CD4-positive, alpha-beta T cell treated with Interleukin-15 for 1 hour (primary cell): ENCODE measurements at regions not wholly inside any gene's neighbourhood (a gene's known extent, or its start where the extent isn't known, plus 50 kb on each side); places are given as distances from the start of the nearest gene placed in this dataset.

Experiments used
- DNase-seq: peaks from one replicate; pipeline ENCODE4 v3.0.0-alpha.2; 2020

DNA sequence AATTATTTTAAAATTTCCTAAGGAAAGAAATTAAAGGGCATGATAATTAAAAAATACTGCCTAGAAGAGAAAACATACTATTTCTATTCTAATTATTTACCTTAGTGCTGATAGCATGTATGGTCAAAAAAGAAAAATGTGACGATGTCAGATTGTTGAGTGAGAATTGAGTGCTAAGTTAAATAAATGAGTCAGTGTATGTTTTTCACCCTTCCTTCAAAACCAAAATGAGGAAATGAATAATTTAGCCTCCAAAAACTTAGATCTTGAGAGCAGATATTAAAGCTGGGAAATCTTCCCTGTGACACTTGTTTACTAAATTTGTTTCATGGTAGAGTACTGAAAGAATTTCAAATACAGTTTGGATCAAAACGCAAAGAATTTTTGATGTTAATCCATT, 58.6 kb upstream of the NYAP2 start:
- no peak for DNase-seq

DNA sequence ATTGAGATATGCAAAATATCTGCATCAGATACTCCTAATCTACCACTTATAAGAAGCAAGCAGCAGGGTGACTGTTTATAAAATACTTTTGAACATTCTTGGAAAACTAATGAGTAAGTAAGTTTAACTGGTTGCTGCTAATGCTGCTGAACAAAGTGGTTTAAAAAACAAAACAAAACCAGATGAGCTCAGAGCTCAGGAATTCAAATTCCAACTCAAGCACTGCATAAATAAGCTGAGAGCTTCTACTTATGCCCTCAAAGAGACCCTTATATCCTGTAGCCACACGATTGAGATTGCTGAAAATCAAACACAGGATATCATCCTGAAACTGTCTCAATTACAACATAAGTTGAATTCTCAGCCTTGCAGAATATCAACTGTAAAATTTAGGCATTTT, 62.3 kb upstream of the NYAP2 start:
- DNase-seq, result no peak

DNA sequence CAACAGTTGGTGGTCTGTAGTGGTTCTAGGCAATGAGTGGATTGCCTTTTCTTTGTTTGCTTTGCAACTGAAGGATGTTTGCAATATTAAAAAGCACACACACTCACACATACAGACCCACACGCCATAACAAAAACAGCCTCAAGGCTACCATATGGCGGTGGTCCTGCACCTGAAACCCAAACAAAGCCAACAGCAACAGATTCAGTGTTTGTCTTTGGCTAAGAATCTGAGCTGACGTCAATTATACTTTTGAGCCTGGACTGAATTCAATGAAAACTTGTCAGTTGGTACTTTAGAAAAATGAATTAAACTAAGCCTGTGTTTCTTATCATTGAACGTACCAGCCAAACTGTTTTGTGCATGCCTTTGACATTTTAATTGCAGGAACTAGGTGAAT, 65.0 kb upstream of the NYAP2 start:
- DNase-seq, result no peak

DNA sequence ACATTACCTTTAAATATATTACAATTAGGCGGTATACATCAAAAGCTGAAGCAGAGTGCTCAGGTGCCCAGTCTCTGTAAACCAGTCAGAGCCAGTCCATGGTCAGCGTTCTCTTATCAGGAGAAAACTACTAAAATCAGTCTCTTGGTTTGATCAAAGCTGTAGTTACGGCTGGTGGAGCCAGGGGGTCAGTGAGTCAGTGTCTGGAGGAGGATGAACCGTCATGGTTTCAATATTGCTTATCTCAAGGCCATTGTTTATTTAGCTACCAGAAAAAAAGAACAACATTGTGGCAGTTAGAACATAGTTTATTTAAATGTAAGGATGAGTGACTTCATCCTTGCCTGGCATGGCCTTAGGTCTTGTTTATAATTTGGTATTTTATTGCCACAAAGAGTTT, 71.3 kb upstream of the NYAP2 start:
- DNase-seq, result no peak

DNA sequence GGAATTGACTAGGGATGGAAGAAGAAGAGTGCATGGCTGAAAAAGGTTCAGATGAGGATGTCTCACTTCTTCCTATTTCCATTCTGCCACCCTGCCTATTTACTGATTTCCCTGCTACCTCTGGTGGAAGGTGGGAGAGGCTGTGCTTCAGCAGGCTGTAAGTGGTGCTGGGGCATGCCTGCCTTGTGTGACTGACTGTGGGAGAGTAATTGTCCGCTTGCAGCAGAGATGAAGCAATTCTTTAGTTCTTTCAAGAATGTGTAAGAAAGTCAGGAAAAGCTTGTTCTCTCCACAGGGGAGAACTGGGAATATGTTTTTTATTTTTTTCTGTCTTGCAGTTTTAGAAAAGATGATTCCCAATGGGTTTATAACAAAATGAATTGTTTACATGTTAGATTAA, 72.5 kb upstream of the NYAP2 start:
- DNase-seq, result no peak

DNA sequence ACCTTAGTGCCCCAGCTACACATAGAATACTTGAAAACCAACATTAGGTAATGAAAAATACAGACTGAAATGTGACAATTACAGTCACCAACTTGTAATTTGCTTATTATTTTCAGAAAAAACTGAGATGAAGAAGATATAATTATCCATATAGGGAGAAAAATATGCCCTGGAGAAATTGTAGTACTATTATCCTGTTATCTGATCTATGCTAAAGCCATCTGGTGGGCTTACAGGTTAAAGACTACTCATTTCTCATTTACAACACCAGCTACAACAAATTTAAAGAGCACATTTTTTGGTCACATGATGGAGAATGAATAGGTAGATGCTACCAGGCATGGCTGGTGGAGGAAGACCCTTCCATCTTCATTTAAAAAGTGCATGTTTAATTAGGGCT, 79.6 kb upstream of the NYAP2 start:
- DNase-seq, result no peak

DNA sequence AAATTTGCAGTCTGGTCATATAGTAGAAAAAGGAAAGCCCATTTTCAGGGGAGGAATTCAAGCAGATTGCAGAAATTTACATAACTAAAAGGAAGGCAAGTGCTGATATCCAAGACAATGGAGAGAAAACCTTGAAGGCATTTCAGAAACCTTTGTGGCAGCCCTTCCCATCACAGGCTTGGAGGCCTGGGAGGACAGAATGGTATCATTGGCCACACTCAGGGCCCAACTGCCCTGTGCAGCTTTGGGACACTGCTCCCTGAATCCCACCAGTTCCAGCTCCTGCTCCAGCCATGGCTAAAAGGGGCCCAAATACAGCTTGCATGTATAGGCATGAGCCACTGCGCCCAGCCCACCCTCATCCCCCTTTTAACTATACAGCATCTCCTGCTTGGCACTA, 81.1 kb upstream of the NYAP2 start:
- DNase-seq, result no peak

DNA sequence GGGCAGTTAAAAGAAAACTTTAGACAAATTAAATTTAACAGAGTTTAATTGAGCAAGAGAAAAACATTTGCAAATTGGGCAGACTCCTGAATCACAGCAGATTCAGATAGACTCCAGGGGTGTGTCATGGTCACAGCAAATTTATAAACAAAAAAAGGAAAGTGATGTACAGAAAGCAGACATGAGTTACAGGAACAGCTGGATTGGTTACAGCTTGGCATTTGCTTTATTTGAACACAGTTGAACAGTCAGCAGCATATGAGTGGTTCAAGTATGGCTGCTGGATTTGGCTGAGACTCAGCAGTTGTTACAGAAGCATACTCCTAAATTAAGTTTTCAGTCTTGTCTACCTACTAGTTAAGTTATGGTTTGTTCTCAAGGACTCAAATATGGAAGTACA, 82.3 kb upstream of the NYAP2 start:
- no peak for DNase-seq

DNA sequence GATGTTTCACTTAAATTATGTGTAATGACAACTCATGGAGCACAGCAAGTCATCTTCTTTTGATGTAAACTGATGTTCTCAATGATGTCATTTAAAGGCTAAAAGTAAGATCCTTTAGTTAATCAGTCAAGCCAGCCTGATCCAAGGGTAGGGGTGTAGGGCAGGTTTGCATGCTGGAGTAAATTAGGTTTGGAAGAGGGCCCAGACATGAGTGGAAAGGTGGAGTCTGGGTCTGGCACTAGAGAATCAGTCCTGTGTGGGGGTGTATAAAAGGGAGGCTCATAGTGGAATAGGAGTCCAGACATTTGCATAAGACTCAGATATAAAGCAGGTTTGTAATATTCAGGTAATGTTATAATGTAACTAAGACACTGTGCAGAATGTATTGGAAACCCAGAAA, 88.8 kb upstream of the NYAP2 start:
- no peak for DNase-seq

DNA sequence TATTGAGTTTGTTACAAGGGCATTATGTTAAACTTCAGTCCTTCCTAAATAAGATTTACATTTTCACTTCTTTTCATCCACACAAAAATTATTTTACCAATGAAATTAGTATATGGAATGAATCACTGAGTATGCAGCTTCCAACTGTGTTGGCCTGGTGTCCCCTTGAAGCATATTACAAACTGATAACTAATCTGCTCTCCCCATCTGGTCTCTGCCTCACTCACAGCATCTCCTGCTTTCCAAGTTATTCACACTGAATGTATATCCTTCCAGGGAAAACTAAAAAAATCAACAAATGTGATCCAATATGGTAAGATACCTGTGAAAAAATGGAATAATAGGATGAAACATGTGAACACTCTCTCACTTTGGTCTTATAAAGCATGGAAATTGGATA, 90.0 kb upstream of the NYAP2 start:
- DNase-seq, result no peak

DNA sequence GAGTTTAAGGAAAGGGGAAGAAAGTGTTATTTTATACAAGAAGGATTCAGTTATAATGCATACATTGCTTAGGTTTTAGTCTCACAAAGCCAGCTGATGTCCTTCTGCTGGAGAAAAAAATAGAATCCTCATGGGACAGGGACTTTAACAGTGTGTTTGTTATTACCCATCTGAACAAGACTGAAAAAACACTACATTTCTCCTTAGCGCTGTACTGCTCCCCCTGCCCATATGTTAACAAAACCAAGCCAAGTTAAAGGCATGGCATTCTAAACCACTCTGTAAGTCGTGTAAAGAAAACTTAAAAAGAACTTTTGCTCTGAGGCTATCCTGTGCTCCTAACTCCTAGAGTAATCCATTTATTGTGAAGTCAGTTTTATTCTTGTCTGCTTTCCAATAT, 102.6 kb upstream of the NYAP2 start:
- DNase-seq, result no peak

DNA sequence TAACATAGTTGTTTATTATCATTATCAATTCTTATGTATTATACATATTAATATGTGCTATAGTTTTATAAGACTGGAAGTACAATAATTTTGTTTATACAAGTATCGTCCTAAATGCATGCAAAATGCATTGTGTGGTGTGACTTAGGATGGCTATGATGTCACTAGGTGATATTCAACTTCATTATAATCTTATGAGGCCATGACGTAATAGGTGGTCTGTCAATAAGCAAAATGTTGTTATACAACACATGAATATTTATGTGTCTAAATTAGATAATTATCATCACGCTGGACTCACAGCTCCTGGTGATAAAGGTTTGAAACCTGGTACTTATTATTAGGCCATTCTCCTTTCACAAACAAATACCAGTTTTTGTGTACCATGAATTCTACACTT, 104.4 kb upstream of the NYAP2 start:
- no peak for DNase-seq

DNA sequence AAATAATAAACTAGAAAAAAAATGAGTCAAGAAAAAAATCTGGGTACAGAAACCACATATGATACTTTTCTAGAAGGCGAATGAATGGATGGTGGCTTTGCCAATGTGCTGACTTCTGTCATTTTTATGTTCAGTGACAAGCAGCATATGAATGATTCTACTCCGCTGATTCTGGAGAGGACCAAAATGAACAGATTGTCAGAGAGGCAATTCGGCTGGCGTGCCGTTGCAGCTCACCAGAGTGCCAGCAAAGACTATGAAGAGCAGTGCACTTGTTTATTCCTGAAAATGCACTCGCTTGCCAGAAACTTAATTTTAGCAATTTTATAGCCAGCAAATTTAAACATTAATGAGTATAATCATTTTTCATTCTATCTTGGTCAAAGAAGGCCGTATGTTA, 105.9 kb upstream of the NYAP2 start:
- no peak for DNase-seq

DNA sequence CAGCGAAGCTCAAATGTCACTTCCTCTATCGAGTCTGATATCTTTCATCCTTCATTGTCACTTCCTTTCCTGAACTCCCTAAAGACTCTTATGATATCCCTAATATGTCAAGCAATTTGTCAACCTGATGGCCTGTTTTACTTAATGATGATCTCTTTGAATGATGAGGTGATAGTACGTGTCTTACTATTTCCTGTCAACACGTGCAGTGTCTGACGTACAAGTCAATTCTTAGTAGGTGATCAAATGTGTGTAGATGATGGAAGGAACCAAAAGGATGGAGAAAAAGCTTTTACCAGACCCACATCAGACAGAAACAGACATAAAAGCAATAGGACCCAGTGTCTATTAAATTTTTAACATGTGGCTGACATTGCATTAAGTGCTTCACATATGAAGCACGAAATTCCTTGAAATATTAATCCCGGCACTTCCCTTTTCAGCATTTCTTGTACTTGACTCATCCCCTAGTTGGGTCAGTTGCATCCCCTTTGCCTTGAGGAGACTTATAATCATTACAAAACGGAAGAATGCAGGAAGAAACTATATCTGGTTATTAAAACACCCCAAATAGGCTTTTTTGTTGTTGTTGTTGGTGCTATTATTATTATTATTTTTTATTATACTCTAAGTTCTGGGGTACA, 108.6 kb upstream of the NYAP2 start:
- DNase-seq, result no peak

DNA sequence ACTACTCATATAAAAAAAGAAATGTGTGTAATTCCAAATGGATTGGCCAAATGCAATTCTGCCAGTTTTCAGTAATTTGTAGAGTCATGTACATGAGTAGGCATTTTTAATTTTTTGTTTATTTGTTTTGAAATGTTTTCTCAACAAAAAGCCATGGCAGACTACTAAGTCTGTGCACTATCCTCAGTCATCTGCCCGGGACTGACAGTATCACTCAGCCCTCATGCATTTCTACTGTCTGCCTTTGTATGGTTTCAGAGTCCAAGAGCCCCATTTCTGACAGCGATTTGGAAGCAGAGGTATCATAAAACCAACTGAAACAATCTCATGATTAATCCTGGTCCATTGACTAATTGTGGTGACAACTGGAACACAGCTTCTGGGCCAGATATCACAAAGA, 109.9 kb upstream of the NYAP2 start:
- DNase-seq, result no peak

DNA sequence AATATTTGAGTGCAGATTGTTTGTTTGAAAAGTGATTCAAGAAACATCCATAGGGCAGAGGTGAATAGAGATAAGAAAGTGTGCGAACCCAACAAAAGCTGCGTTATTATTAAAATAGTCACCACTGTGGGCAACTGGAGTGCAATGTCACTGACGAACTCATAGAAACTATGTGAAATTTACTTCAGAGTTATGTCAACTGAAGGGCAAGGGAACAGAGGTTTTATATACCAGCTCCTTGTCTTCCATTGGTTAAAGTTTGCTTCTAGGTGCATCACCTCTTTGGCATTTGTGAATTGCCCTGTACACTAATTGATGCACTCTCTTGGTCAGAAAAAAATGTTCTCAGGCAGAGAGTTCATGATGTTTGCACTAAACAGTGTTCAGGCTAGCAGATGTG, 110.5 kb upstream of the NYAP2 start:
- no peak for DNase-seq

DNA sequence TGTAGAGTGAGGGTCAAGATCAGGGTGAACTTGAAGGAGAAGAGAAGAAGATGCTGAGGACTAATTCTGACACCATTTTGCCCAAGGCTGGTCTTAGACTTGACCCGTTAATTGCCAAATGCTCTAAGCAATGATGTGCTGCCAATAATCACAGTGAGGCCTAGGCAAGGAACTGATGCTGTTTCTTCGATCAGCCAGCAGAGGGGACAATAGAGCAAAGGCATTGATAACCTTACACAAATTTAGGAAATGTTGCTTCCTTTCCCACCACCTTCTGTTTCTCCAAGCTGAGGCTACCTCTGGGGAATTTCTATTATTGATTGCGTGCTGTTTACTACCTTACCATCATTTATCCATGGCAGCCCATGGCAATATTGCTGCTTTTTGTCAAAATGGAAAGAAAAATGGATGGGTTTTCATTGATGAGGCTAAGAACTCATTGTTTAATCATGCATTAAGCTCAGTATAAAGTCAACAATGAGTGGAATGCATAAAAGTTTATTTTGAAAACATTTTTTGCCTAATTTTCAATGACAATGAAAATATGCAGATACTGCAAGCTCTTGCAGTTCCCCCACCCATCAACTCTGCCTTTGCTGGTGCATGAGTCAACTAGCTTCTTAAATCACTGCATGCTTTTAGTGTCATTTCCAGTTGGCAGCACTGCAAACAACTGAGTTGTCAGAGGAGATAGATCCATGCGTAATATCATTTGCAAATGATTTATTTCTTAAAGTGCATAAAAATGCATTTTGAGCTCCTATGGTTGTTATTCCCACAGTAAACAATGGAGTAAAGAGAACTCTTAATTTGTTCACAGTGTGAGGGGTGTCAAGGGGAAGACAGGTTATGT, 116.4 kb upstream of the NYAP2 start:
- DNase-seq, result no peak

DNA sequence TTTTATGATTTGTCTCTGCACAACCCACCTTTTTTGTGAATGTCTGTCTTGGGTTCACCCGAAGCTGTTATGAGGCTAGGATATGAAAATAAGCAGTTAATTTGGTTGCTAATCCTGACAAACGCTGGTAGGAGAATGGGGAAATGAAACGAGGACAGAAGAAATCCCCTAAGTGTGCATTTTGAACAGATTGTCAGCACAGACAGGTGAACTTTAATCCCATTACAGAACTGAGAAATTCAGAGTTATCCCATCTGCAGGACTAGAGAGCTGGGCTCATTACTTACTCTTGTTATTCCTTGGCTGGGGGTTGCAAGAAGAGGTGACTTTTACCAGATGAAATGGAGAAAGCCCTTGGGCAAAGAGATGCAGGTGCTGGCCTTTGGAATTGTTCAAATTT, 123.3 kb upstream of the NYAP2 start:
- DNase-seq, result no peak

DNA sequence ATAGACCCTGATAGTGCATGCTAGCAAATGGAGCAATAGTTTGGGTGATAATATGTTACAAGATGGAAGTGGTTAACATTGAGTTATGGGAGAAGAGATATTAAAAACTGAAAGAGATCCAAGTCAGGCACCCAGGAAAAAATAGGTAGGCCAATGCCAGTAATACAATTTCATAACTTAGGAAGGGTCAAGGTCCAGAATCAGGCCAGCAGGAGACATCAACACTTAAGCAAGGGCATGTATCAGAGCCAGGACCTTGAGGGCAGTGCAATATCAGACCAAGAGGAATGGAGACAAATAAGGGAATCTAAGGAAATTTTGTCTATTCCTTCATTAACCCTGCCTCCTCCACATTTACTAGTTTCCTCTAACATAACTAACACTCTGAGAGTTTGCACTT, 124.1 kb upstream of the NYAP2 start:
- no peak for DNase-seq

DNA sequence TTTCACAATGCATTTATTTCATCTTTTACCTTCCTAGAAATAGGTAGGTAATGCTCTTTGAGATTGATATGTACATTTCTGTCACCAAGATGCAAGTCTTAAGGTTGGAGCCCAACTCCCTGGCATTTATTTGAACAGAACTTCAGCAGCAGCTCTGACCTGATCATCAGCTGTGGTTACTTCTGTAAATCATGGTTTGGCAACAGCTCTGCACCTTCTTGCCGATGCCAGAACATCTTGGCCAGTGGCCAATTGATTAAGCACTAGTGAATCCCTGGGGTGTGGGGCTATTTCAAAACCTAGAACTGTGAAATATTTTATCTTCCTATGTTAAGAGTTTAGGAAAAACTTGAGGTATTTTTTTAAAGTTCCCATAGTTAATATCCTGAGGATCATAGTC, 124.8 kb upstream of the NYAP2 start:
- no peak for DNase-seq

DNA sequence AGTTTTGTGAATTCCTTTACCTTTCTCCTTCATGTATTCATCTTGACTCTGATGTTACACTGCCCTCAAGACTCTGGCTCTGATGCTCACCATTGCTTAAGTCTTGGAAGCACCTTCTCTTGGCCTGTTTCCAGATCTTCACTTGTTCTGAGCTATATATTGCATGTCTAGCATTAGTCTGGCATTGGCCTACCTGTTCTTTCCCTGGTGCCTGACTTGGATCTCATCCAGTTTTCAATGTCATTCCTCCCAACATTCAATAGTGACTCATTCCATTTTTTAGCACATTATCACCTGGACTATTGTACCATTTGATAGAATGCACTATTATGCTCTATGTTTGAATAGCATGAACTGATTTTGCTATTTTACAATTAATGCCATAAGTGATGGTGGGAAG, 127.3 kb upstream of the NYAP2 start:
- DNase-seq, result no peak

DNA sequence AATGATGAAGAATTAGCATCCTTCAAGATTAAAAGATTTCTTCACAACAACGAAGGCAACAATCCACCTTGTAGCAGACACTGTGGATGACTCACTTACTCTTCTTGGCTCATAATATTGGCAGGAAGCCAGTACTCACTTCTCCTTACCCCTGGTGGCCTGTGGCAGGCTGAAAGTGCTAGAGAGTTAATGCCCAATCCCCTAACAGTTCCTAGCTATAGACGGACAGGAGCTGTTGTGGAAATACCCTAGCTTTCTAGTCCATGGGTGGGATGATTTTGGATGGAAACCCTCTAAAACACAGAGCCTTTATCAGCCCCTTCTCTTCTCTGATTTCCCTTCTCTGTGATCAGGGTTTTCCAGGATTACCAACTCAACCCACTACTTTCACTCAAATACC, 128.6 kb upstream of the NYAP2 start:
- peak; percentile 52 for DNase-seq

DNA sequence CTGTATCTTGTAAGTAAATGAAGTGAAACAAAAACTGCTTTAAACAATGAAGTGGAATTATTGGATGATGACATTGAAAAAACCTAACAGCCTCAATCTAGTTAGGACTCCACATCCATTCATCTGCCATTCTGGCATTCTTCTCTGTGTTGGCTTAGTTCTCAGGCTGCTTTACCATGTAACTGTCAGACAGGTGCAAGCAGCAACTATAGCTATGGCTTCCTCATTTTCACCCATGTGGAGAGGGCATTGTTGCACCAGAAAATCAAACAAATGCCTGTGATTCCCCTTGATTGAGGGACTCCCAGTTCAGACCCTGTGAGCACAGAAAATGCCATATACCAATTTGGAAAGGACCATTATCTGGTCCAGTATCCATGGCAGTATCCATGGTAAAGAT, 129.5 kb upstream of the NYAP2 start:
- no peak for DNase-seq

DNA sequence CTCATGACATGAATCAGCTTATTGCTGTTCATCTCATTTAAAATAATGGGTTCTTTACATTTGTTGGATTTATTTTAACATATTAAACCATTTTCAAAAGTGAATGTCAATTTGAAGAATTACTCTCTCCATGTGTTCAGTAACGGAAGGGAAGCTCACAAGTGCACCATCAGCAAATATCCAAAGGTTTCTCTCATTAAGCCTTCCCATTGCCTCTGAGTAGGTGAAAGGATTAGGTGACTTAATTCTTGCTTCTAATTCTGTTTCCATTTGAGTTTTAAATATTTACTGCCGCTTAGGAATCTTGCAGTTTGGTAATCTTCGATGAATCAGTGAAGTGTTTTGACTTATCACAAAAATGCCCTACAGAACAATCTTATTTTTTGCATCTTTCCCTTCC, 145.1 kb upstream of the NYAP2 start:
- DNase-seq, result no peak

DNA sequence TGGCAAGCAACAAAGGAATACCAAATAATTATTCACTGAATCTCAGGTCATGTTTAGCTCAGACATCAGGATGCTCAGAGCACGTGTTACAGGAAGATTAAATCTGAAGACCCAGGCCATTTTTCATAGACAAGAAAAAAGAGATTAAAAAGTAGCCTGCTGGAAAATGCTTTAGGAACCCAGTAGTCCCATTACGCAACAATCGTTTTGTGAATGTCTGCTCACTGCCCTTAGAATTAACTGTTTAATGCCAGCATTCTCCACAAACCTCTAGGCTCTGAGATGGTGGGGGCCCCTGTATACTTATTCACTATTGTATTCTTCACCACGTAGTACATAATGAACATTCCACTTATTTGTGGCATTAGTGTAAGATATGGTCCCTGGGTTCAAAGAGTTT, 154.6 kb upstream of the NYAP2 start:
- no peak for DNase-seq
